ENCODE measurements at regions not wholly inside any gene's neighbourhood (a gene's known extent, or its start where the extent isn't known, plus 50 kb on each side); places are given as distances from the start of the nearest gene placed in this dataset.

- DNase-seq: no peak
Measured at GRCh38 chr19:33900817-33901216, 104.1 kb downstream of the KCTD15 start.

DNA sequence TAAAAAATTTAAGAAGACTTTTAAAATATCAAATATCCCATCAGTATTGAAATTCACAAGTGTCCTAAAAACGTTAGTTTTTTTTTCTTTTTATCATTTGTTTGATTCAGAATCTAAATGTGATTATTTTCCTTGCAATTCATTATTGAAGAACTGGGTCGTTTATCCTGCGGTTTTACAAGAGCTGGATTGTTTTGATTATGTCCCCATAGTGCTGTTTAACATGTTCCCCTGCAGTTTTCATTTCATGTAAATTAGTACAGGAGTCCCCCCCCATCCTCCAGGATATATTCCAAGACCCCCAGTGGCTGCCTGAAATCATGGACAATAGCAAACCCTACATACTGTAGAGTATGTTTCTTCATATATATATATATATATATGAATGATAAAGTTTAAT is 105.7 kb downstream of the KCTD15 start:
- DNase-seq: no peak

DNA sequence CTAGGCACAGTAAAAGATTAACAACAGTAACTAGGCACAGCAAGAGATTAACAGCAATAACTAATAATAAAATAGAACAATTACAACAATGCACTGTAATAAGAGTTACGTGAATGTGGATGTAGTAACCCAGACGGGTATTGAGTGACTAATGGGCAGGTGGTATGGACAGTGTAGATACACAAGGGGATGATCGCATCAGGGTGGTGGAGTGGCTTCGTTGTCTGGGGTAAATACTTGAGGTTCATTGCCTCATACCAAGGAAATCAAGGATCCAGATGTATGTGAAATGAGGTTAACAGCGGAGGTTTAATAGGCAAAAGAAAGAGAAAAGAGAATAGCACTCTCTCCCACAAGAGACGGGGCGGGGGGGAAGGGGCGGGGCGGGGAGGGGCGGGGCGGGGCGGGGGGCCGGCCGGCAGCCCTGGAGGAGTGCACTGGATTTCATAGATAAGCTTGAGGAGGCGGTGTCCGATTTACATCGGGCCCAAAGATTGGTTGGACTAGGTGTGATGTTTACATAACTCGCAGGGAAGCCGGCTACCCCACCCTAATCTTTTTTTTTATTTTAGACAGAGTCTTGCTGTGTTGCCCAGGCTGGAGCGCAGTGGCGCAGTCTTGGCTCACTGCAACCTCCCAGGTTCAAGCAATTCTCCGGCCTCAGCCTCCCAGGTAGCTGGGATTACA is 106.3 kb downstream of the KCTD15 start:
- DNase-seq: no peak

DNA sequence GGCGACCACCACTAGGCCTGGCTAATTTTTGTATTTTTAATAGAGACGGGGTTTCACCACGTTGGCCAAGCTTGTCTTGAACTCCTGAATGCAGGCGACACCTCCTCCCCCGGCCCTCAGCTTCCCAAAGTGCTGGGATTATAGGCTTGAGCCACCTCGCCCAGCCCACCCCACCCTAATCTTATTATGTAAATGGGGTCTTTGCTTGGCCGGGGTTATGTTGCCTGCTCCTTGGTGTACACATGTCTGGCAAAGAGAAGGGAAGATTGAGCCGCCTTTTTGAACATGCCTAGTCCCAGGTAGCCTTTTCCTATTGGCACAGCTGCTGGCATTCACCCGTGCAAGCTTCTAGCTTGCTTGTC is 106.8 kb downstream of the KCTD15 start:
- DNase-seq: no peak

- DNase-seq: no peak
Measured at GRCh38 chr19:33904681-33905080, 108.0 kb downstream of the KCTD15 start.

GRCh38 chr19:33905473-33905936 is 108.8 kb downstream of the KCTD15 start:
- no peak for DNase-seq

GRCh38 chr19:33905937-33906577 is 109.4 kb downstream of the KCTD15 start:
- no peak for DNase-seq

DNA sequence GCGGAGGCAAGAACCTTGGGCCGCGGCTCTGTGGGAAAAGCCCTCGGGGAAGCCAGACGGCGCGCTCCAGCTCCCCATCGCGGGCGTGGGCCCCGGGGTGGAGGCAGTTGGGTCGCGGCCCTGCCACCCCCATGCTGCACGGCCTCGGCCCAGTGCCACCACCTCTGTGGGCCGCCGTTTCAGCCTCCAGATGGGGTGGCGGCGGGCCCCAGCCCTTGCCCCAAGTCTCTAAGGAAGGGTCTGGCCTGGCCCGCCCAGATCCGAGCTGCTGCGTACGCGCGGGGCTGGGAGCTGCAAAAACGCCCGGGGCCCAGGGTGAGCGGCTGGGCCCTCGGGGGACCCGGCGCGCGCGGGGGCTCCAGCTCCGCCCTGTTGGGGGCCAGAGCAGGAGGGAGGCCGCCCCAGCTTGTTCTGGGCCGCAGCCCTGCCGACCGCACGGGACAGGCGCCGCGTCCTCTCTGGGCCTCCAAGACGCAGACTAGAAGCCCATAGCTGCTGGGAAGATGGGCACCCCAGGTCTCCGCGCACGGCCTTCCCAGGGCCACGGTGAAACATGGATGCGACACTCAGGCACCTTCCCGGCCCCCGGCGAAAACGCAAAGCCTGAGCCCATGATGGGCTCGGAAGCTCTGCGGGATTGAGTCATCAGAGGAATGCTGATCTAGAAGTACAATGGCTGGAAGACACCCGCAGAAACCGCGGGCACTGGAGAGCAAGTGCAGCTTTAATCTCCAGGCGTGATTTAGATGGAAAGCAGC is 110.1 kb downstream of the KCTD15 start:
- no peak for DNase-seq

DNA sequence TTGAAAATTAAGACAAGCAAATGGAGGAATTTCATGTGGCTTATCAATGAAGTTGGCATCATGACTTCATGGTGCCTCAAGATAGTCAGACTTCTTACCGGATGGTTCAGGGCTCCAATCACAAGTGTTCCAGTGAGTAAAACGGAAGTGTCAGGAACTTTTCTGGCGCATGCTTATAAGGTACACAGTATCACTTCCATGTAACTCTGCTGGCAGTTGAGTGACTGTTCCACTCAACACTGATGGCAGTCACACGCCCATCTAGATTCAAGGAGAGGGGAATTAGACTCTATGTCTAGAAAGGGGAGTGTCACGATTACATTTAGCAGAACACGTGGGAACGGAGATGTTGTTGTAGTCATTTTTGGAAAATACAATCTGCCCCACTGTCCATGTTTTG is 114.3 kb downstream of the KCTD15 start:
- no peak for DNase-seq

DNA sequence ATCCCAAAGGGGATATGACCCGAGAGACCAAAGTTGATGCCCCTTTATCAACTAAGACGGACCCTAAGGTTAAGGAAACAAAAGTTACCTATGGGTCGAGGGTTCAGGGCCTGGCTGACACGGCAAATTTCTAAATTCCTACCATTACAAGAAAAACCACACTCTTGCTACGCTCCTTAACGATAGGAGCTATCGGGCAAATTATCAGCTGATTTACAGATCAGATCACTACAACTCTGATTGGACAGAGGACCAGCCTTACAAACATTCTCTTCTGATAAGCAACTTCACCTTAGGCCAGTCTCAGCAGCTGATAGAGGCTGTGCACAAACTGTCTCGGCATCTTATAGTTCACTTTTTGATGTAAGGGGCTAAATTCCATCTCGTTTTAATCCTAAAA is 117.9 kb downstream of the KCTD15 start:
- DNase-seq: no peak

GRCh38 chr19:33916792-33917191 is 120.1 kb downstream of the KCTD15 start:
- no peak for DNase-seq

DNA sequence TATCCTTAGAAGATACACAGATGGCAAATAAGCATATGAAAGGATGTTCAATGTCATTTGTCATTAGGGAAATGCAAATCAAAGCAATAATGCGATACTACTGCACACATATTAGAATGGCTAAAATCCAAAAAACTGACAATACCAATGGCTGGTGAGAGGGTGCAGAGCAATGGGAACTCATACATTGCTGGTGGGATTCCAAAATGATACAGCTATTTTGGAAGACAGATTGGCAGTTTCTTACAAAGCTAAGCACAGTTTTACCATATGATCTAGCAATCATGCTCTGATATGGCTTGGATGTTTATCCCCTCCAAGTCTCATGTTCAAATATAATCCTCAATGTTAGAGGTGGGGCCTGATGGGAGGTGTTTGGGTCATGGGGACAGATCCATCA is 122.6 kb downstream of the KCTD15 start:
- DNase-seq: no peak

GRCh38 chr19:33921165-33921564 is 124.5 kb downstream of the KCTD15 start:
- DNase-seq: no peak

- no peak for DNase-seq
Measured at GRCh38 chr19:33926306-33926705, 129.6 kb downstream of the KCTD15 start.

DNA sequence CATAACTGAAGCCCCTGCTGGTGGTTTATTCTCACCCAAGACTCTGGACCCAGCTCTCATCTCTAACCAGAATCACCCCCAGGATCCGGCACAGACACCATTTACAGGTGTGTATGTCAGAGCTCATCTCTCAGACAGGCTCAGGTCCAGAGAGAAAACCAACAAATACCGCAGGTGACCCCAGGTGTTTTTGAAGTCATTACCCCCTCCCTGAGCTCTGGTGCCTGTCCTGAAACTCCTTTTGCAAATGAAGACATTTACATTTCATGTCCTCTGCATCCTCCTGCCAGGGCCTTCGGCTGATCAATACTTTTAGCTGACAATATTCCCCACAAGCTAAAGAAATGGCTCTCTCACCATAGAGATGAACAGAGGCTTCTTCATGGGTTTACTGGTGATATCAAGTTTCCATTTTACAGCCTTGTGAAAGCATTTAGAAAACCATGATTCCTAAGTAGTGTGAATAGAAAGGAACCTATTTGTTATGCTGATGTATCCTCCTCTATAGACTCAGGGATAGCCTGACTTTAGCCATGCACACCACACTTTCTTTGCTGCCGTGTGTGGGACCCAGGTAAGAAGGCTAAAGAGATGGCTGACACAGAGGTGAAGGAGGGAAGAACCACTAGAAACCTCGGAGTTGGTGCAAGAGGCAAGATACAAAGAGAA is 131.3 kb downstream of the KCTD15 start:
- no peak for DNase-seq

DNA sequence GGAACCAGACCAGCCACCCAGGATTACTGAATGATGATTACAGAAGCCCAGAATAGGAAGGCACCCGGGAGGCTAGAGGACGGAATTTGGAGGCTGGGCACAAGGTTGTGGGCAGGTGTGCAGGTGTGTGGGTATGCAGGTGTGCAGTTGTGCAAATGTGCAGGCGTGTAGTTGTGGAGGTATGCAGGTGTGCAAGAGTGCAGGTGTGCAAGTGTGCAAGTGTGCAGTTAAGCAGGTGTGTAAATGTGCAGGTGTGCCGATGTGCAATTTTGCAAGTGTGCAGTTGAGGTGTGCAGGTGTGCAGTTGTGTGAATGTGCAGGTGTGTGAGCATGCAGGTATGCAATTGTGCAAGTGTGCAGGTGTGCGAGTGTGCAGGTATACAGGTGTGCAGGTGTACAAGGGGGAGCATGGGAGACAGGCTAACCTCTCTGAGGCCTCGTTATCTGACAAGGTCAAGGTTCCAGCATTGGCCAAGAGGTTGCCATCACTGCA is 131.8 kb downstream of the KCTD15 start:
- DNase-seq: no peak

GRCh38 chr19:33933931-33934330 is 137.3 kb downstream of the KCTD15 start:
- DNase-seq: no peak

DNA sequence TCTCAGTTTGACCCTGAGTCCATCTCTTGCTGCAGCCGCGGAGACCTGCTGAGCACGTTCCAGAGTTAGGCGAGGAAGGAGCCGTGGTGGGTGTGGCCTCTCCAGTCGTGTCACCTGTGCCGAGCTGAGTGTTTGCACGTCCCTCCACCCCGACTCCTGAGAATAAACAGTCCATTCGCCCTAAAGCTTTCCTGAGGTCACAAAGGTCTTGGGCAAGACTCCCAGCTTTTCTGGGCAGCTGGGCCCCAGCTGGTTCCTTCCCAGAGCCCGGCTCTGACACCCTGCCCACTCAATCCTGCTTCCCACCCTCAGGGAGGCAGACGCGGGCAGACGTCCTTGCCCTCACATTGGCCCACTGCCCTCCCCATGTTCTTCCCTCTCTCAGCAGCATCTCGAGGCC is 142.2 kb downstream of the KCTD15 start:
- no peak for DNase-seq

DNA sequence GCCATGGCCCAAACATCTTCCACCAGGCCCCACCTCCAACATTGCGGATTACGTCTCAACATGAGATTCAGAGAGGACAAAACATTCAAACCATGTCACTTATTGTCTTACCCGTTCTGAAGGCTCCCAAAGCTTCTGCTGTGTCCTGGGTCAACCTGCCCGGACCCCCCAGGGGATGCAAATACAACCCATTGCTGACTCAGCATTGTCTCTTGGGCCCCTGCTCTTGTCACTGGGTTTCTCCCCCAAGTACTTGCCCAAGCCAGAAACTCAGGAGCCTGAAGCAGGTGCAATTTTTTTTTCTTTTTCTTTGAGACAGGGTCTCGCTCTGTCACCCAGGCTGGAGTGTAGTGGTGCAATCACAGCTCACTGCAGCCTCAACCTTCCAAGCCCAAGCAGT is 144.5 kb downstream of the KCTD15 start:
- DNase-seq: no peak

DNA sequence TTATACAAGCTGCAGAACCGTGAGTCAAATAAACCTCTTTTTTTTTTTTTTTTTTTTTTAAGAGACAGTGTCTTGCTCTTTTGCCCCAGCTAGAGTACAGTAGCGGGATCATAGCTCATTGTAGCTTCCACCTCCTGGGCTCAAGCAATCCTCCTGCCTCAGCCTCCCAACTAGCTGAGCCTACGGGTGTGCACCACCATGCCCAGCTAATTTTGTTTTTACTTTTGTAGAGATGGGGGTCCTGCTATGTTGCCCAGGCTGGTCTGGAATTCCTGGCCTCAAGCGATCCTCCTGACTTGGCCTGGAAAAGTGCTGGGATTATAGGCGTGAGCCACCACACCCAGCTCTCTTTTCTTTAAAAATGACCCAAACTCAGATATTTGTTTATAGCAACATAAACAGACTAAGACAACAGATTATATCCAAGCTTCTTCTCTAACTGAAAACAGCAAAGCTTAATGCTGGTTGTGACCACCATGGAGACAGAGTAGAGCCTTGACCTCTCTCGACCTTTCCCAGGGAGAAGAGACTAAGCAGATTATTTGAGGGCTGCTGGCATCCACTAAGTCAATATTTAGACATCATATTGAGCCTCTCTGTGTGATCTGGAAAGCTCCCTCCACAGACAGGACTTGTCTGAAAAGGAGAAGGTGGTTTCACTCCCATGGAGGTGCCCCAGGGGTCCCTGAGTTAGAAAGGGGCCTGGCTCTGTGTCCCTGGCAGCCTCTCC is 150.0 kb downstream of the KCTD15 start:
- no peak for DNase-seq

- DNase-seq: no peak
Measured at GRCh38 chr19:33947265-33947964, 150.7 kb downstream of the KCTD15 start.
